ENCODE measurements at regions not wholly inside any gene's neighbourhood (a gene's known extent, or its start where the extent isn't known, plus 50 kb on each side); places are given as distances from the start of the nearest gene placed in this dataset.

DNA sequence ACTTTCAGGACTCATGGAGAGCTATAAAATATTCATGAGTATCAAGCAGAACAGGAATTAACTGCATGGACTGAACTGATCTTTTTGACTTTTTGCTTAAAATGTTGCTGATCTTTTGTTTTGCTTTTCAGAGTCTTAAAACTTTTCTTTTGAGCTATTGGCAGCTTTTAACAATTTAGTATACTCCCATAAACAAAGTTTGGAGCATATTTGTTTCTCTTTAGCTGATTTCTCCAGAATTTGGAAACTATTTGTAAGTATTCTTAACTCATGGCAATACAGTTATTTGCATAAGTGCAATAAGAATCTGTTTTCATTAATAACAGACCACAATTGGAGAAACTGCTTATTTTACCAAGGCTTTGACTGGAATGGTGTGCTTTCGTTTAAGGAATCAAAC, 73.4 kb upstream of the C1GALT1 start:
- H4K91ac ChIP-seq (ENCODE audit: insufficient read length, low read depth, low read length), result no peak overlapping the region
- H2BK12ac ChIP-seq (ENCODE audit: insufficient read length, low read depth, low read length), result no peak overlapping the region
- H3K9me3 Mint-ChIP-seq, result peaks cover 16 to 24% of the 10 kb centered on the region in 2 experiments
- H2BK20ac ChIP-seq (ENCODE audit: low read depth, low read length, poor library complexity, severe bottlenecking), result no peak overlapping the region
- WGBS (ENCODE audit: extremely low coverage, insufficient read length, low lambda C conversion rate), result no CpG with 5 or more reads among the region's 1 CpG
- no peak overlapping the region for H3K23ac ChIP-seq (ENCODE audit: insufficient read length, low read depth, low read length)
- H2AK5ac ChIP-seq (ENCODE audit: insufficient read length, low read length), result no peak overlapping the region
- H3K4me1 ChIP-seq (ENCODE audit: insufficient read depth, low read length), result no peaks in the 10 kb centered on the region; the same call in 1 of the 2 replicates
- no peak overlapping the region for H4K8ac ChIP-seq (replicated peaks; ENCODE audit: insufficient read length, low read depth, low read length)
- peaks cover 5% of the 10 kb centered on the region for H3K9me3 ChIP-seq (ENCODE audit: control insufficient read depth, low read depth, low read length)
- peaks cover 11 to 26% (median 15%) of the 10 kb centered on the region in 3 experiments for H3K36me3 Mint-ChIP-seq (ENCODE audit: insufficient read depth in 1 of 3, low read depth in 3 of 3)
- no peaks in the 10 kb centered on the region for H3K79me1 ChIP-seq (ENCODE audit: insufficient read depth, low read depth, low read length, poor library complexity, severe bottlenecking)
- no peaks in the 10 kb centered on the region for H4K20me1 ChIP-seq (ENCODE audit: control insufficient read depth, insufficient read depth, insufficient read length)
- H2BK5ac ChIP-seq (ENCODE audit: insufficient read length, low read length), result no peak overlapping the region
- no peak overlapping the region for H3K18ac ChIP-seq (ENCODE audit: insufficient read length, low read depth, low read length)
- no peak overlapping the region for H4K5ac ChIP-seq (ENCODE audit: insufficient read length, low read depth, low read length)
- H3K4me2 ChIP-seq (ENCODE audit: insufficient read depth, insufficient read length, low read length), result no peak overlapping the region
- no peak overlapping the region for H2BK120ac ChIP-seq (ENCODE audit: low read depth, low read length, poor library complexity, severe bottlenecking)
- H3K79me2 ChIP-seq (ENCODE audit: insufficient read depth, low read length), result no peaks in the 10 kb centered on the region
- H3K27me3 ChIP-seq (ENCODE audit: insufficient read depth, low read length), result no peaks in the 10 kb centered on the region
- TF ChIP-seq, protein P1, sequence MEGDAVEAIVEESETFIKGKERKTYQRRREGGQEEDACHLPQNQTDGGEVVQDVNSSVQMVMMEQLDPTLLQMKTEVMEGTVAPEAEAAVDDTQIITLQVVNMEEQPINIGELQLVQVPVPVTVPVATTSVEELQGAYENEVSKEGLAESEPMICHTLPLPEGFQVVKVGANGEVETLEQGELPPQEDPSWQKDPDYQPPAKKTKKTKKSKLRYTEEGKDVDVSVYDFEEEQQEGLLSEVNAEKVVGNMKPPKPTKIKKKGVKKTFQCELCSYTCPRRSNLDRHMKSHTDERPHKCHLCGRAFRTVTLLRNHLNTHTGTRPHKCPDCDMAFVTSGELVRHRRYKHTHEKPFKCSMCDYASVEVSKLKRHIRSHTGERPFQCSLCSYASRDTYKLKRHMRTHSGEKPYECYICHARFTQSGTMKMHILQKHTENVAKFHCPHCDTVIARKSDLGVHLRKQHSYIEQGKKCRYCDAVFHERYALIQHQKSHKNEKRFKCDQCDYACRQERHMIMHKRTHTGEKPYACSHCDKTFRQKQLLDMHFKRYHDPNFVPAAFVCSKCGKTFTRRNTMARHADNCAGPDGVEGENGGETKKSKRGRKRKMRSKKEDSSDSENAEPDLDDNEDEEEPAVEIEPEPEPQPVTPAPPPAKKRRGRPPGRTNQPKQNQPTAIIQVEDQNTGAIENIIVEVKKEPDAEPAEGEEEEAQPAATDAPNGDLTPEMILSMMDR (conservative IDR thresholded peaks at IDR 0.05), result no peak
- H3K27ac ChIP-seq (ENCODE audit: insufficient read length, low read depth, low read length), result no peak overlapping the region
- no peak overlapping the region for H3K4ac ChIP-seq (ENCODE audit: low read depth, low read length)
- no peak overlapping the region for H3K27ac Mint-ChIP-seq
- no peak overlapping the region for H3K4me3 Mint-ChIP-seq
- H3K9ac ChIP-seq (ENCODE audit: extremely low read depth, insufficient read length, low read length), result no peak overlapping the region
- H3K4me1 Mint-ChIP-seq, result peaks cover 27% of the 10 kb centered on the region in 2 experiments
- H3K27me3 Mint-ChIP-seq (ENCODE audit: low read depth), result no peaks in the 10 kb centered on the region; the same call in 1 of the 2 replicates
- H2AFZ ChIP-seq (ENCODE audit: low read length), result no peak overlapping the region
- no peak overlapping the region for H3T11ph ChIP-seq (ENCODE audit: low read length)
- H2BK15ac ChIP-seq (ENCODE audit: low read depth, low read length), result no peak overlapping the region
- DNase-seq, result no peak
- H3K23me2 ChIP-seq (ENCODE audit: insufficient read length, low read depth, low read length, poor library complexity, severe bottlenecking), result no peaks in the 10 kb centered on the region
- H3K56ac ChIP-seq (ENCODE audit: insufficient read length, low read depth, low read length), result no peak overlapping the region
- H3K14ac ChIP-seq (ENCODE audit: insufficient read depth, low read length), result no peak overlapping the region
